Calu3 (cell line): ENCODE measurements at regions not wholly inside any gene's neighbourhood (a gene's known extent, or its start where the extent isn't known, plus 50 kb on each side); places are given as distances from the start of the nearest gene placed in this dataset.

ENCODE experiments used
- BruUV-seq: library from RNA; stranded (reverse); fragments of 400-500 nt; replicated peaks from 2 replicates; lab custom pipeline; 2021; lab: Mats Ljungman, UMichigan
- CTCF ChIA-PET: fragments of 300-600 bp; sonication (Branson Sonifier 250); formaldehyde crosslinking; loops from one replicate; lab custom pipeline; 2022; ENCODE audit warnings: antibody characterized with exemption; lab: Charles Lee
- DNase-seq: peaks from one replicate; pipeline ENCODE4 v3.0.0; 2022
- H3K27ac Mint-ChIP-seq: one replicate; pipeline ENCODE4 v1.8.0; 2022; ENCODE audit warnings: mixed read lengths; ENCODE audit not compliant: unreplicated experiment
- H3K27me3 Mint-ChIP-seq: one replicate; pipeline ENCODE4 v1.8.0; 2022; ENCODE audit warnings: mixed read lengths; ENCODE audit not compliant: unreplicated experiment
- H3K36me3 Mint-ChIP-seq: one replicate; pipeline ENCODE4 v1.8.0; 2022; ENCODE audit warnings: mild to moderate bottlenecking, moderate library complexity, mixed read lengths; ENCODE audit not compliant: insufficient read depth, unreplicated experiment
- H3K4me1 Mint-ChIP-seq: one replicate; pipeline ENCODE4 v1.8.0; 2022; ENCODE audit warnings: mild to moderate bottlenecking, low read depth, mixed read lengths; ENCODE audit not compliant: unreplicated experiment
- H3K4me3 Mint-ChIP-seq: one replicate; pipeline ENCODE4 v1.8.0; 2022; ENCODE audit warnings: mild to moderate bottlenecking, low read depth, moderate library complexity, mixed read lengths; ENCODE audit not compliant: unreplicated experiment
- H3K9me3 Mint-ChIP-seq: one replicate; pipeline ENCODE4 v1.8.0; 2022; ENCODE audit warnings: low read depth, mixed read lengths; ENCODE audit not compliant: unreplicated experiment
- intact Hi-C: fragments of 100-400 bp; cut with micrococcal nuclease; formaldehyde crosslinking; loops from one replicate; pipeline ENCODE4 v1.10.0; 2022; ENCODE audit not compliant: unreplicated experiment
- TF ChIP-seq, protein P1 (sequence below): fragments of 200-600 bp; IDR thresholded peaks from one replicate; pipeline ENCODE4 v1.8.0; 2022; ENCODE audit warnings: antibody characterized with exemption; ENCODE audit not compliant: unreplicated experiment

DNA sequence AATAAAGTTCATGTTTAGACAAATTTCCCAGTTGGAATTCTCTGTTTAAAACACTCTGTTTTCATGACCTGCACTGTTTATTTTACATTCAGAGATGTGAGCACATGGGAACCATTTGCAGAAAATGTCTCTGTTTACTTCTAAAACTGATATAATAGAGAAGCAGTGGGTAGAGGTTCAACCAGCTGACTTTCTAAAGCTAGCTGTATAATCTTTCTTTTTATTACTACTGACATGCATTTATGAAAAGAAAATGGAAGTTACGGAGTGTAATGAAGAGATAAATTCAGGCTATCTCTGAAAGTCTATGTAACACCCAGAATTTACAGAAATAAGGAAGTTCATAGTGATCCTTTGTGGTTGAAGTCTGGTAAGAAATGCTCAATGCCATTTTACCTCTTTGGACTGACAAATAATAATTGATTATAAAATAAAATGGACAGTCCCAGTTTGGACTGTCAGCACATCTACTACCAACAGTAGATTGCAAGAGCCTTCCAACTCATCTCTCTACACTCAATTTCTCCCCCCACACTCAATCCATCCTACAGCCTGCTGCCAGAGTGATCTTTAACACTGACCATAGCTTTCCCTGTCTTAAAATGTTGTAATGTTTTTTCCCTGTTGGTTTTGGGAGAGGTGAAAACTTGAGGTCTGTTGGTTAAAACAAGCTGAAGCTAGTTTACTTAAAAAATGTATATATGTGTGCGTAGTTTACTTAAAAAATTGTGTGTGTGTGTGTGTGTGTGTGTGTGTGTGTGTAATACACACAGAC lies 137.4 kb downstream of the AEBP2 start:
- H3K9me3 Mint-ChIP-seq = peaks cover 2% of the 10 kb centered on the region
- CTCF ChIA-PET = interaction anchor here (0.6 to 1.4 kb wide), 2 partner anchors 19 to 92 kb away, joined by 4 to 5 read pairs; no protein-coding TSS in a partner anchor
- BruUV-seq = no TSS peak
- H3K27ac Mint-ChIP-seq = no peak overlapping the region
- peaks cover 6% of the 10 kb centered on the region for H3K36me3 Mint-ChIP-seq
- intact Hi-C loops = loop anchor here (10.0 kb wide), 1 partner anchor 798 kb away; no protein-coding TSS in a partner anchor
- H3K4me3 Mint-ChIP-seq = no peak overlapping the region
- no peaks in the 10 kb centered on the region for H3K4me1 Mint-ChIP-seq
- TF ChIP-seq, protein P1, sequence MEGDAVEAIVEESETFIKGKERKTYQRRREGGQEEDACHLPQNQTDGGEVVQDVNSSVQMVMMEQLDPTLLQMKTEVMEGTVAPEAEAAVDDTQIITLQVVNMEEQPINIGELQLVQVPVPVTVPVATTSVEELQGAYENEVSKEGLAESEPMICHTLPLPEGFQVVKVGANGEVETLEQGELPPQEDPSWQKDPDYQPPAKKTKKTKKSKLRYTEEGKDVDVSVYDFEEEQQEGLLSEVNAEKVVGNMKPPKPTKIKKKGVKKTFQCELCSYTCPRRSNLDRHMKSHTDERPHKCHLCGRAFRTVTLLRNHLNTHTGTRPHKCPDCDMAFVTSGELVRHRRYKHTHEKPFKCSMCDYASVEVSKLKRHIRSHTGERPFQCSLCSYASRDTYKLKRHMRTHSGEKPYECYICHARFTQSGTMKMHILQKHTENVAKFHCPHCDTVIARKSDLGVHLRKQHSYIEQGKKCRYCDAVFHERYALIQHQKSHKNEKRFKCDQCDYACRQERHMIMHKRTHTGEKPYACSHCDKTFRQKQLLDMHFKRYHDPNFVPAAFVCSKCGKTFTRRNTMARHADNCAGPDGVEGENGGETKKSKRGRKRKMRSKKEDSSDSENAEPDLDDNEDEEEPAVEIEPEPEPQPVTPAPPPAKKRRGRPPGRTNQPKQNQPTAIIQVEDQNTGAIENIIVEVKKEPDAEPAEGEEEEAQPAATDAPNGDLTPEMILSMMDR = no peak
- H3K27me3 Mint-ChIP-seq = no peaks in the 10 kb centered on the region
- DNase-seq = no peak

DNA sequence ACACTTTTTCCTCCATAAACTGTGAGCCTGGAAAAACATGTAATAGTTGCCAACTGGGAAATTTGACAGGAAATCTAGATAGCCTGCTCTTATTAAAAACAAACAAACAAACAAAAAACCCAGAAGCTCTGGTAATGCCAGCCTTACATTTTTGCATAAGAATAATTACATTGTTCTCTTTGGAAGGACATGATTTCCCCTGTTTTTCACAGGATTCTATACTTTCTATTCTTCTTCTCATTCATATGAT lies 137.9 kb downstream of the AEBP2 start:
- no peak overlapping the region for H3K4me3 Mint-ChIP-seq
- DNase-seq = no peak
- no peak overlapping the region for H3K27ac Mint-ChIP-seq
- intact Hi-C loops = loop anchor here (10.0 kb wide), 1 partner anchor 798 kb away; no protein-coding TSS in a partner anchor
- no peaks in the 10 kb centered on the region for H3K4me1 Mint-ChIP-seq
- TF ChIP-seq, protein P1 = no peak
- CTCF ChIA-PET = interaction anchor here (0.6 to 1.4 kb wide), 2 partner anchors 18 to 93 kb away, joined by 4 to 5 read pairs; no protein-coding TSS in a partner anchor
- H3K36me3 Mint-ChIP-seq = peaks cover 6% of the 10 kb centered on the region
- no TSS peak for BruUV-seq
- H3K27me3 Mint-ChIP-seq = no peaks in the 10 kb centered on the region
- peaks cover 2% of the 10 kb centered on the region for H3K9me3 Mint-ChIP-seq

- CTCF ChIA-PET = no interaction called here
- Mint-ChIP-seq H3K27me3 (no peaks in the 10 kb centered on the region), H3K9me3 (peaks cover 13% of the 10 kb centered on the region), H3K36me3 (no peaks in the 10 kb centered on the region), H3K4me1 (no peaks in the 10 kb centered on the region), H3K4me3 (no peak overlapping the region), H3K27ac (no peak overlapping the region)
- intact Hi-C loops = no loop called here
- TF ChIP-seq, protein P1 = no peak
- DNase-seq = no peak
- BruUV-seq = no TSS peak
Measured at GRCh38 chr12:19584732-19585131, 145.4 kb downstream of the AEBP2 start.

- Mint-ChIP-seq H3K27ac (no peak overlapping the region), H3K4me1 (no peaks in the 10 kb centered on the region), H3K36me3 (no peaks in the 10 kb centered on the region), H3K9me3 (peaks cover 5% of the 10 kb centered on the region), H3K4me3 (no peak overlapping the region), H3K27me3 (no peaks in the 10 kb centered on the region)
- TF ChIP-seq, protein P1 = no peak
- no peak for DNase-seq
- CTCF ChIA-PET = no interaction called here
- intact Hi-C loops = no loop called here
- no TSS peak for BruUV-seq
Measured at GRCh38 chr12:19588951-19589350, 149.7 kb downstream of the AEBP2 start.
